GM19438 (cell line): ENCODE measurements at regions not wholly inside any gene's neighbourhood (a gene's known extent, or its start where the extent isn't known, plus 50 kb on each side); places are given as distances from the start of the nearest gene placed in this dataset.

ENCODE experiments used
- ATAC-seq: cut with Tn5 transposase; IDR thresholded peaks from one replicate; pipeline ENCODE4 v1.9.1; 2021; ENCODE audit warnings: low read depth; ENCODE audit not compliant: unreplicated experiment

DNA sequence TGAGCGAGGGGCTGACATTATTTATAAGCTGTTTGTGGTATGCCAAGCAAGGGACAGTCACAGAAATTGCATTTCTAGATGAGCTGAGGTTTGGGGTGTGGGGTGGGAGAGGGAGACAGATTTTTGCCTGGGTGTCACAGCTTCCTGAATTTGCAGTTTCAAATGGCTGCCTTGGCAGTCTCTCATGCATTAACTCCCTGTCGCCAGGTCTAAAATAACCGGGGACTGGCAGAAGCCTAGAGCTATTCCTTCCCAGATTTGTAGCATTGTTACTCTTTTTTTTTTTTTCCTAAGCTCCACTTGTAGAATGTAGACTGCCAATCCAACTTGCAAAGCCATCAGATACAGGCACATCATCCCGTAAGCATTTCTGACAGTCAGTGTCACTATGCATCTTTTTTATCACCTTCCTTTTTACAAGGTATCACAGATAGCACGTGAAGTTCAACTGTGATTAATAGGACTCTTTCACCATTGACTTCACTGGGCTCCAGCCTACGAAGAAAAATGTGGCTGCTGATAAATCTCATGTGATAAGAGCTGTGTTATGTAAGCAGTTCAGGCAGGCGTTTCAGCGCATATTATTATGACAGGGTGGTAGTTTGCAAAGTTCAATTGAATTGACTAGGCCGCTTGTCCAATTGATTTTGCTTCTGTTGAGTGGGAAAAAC lies 130.7 kb upstream of the CELF2 start:
- ATAC-seq, result no peak

DNA sequence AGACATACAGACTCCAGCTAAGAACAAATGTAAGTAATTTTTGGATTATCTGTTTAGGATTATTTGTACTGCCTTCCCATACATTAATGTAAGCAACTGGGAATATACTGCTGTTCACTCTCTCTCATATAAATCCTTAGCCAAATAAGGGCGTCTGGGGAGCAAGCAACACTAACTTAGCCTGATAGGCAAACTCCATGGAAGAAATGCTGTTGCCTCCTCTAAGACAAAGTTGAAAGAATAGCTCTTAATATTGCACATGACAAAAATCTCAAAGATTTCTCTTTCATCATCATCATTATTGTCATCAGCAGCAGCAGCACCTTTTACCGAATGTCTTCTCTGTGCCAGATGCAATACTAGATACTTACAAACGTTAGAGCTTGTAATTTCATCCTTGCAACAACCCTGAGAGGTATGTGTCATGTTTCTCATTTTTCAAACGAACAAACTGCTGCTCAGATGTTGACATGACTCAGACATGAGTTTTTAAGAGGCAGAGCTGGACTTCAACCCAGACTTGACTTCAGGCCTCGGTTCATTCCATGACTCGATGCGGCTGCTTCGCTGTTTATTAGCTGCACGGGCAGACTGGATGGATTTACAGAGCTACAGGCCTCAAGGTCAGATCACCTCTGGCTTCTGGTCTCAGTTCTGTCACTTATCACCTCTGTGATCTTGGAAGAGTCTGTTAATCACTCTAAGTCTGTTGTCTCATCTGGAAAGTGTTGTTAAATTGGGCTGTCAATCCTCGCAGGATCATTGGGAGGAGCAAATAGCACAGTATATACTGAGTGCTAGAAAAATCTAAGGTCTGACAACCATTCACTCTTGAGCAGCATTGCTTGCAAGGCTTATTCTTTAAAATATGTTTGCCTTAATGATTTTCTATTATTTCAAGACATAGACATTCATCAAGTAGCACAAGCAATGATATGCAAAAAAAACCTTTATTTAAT lies 126.3 kb upstream of the CELF2 start:
- ATAC-seq, result no peak

DNA sequence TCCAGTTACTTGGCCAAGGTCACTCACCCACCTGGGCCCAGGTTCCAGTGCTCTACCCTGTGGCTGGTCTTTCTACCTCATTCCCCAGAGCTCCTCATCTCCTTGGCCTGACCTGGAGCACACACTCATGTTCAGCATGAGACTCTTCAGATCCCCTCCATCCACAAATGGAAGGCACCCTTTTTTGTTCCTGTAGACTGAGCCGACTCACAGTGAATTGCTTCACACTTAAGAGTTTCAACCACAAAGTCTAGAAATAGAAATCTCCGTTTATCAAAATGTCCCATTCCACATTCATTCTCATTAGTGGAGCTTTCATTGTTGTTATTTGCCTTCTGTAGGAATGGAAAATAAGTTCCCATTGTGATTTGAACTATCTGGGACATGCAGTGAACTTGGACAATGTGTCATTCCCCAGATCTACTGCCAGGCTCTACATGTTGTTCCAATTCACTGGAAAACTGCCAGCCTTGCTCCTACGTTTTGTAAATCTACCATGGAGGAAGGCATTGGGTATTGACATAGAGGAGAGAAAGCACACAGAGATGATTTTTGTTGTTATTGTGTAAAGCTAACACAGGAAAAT lies 125.3 kb upstream of the CELF2 start:
- no peak for ATAC-seq

DNA sequence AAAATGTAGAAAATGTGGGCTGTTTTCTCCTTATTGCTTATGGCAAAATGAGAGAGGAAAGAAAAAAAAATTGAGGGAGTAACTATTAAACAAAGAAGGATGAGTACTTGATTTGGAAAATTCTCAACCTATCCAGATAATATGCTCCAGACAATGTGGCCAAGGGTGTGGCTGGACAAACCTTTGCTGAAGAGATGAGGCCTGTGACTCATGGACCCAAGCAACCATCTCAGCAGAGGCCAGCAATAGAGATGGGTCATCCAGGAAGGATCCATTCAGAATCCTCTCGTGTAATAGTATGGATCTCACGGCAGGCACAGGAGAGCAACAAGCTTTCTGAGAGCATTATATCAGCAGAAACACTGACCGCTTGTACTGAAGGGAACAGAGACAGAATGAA lies 120.3 kb upstream of the CELF2 start:
- ATAC-seq, result no peak

DNA sequence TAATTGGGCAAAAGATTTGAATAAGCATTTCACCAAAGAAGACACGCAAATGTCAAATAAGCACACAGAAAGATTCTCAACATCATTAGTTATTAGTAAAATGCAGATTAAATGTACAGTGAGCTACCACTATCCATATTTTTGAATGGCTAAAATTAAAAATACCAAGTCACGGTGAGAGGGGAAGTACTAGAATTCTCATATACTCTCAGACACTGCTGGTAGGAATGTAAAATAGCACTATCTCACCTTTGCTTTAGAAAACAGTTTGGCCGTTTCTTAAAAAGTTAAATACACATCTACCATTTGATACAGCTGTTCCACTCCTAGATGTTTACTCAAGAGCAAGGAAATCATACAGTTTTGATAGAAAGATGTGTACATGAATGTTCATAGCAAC lies 115.8 kb upstream of the CELF2 start:
- ATAC-seq, result no peak

DNA sequence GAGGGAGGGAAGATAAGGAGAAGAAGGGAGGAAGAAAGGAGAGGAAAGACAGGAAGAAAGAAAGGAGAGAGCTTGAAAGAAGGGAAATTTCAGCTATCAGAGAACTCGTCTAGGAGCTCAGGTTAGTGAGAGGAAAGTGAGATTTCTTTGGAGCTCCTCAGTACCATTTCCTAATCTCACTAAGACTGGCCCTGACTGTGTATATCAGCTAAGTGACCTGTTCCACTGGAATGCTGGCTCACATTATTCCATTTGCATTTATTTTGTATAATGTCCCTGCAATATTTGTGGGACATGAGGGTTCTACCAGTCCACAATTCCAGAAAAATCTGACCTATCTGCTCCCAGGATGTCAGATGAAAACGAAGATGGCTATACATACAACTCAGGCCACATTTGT lies 114.7 kb upstream of the CELF2 start:
- no peak for ATAC-seq

DNA sequence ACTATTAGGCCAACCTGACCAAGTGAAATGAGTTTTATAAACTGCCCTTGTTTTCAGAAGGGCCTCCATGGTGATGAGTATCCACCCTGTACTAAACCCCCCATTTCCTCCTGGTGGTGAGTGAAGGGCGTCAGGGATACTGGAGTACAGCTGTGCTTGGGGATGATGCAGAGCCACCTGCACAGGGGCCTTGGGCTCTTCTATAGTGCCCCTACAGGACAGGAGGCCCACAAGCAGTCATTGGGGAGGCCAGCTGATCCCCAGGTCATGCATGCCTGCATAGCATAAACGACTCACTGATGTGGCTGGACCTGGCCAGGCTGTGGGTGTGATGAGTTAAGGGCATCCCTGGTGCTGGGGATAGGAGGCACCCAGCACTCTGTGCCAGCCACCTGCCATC lies 114.1 kb upstream of the CELF2 start:
- no peak for ATAC-seq

DNA sequence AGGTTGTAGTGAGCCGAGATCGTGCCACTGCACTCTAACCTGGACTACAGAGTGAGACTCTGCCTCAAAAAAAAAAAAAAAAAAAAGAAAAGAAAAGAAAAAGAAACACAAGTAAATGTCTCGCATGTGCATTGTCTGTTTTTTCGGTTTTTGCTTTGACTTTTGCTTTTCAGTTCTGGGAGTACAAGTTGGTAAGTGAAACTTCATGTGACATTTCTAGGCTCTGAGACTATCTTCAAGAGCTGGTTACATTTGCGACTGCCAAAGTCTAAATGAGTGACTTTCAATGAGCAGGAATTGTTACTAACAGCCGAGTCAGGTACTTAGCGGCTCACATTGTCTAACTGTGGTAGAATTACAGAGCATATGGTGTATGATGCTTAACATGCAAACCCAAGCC lies 107.0 kb upstream of the CELF2 start:
- ATAC-seq, result no peak

DNA sequence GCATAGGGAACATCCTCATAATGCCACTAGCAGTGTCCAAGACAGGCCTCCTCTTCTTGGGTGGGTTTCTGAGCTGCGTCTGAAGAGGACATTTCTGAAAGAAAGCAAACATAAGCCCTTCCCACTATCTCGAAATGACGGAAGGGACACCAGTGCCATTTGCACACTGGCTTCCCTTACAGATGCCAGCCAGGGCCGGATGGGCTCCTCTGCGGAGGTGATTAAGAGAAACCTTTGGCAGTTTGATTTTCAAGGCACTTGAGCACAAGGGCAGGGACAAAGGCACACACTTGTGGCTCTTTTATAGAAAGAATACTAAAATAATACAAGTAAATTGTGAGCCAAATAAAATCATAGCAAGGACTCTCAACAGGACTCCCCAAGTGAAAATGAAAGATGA lies 106.6 kb upstream of the CELF2 start:
- ATAC-seq, result no peak

DNA sequence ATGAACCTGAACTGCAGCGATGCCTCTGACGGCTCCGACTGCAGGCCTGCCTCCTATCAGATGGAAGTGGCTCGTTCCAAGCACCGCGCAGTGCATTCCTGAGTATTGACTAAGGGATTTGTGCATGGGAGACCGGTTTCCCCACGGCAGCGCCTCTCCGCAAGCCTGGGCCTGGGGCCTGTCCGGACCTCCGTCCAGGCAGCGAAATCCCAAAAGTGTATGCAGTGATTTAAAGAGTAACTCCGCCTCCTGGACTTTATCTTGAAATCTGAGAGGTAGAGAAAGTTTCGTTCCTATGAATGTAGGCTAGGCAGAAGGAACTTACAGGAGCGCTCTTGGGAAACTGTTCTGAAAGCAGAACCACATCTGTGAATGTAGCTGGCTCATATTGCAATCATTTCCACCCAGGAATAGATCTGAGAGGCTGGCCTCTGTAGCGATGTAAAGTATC lies 106.2 kb upstream of the CELF2 start:
- no peak for ATAC-seq

DNA sequence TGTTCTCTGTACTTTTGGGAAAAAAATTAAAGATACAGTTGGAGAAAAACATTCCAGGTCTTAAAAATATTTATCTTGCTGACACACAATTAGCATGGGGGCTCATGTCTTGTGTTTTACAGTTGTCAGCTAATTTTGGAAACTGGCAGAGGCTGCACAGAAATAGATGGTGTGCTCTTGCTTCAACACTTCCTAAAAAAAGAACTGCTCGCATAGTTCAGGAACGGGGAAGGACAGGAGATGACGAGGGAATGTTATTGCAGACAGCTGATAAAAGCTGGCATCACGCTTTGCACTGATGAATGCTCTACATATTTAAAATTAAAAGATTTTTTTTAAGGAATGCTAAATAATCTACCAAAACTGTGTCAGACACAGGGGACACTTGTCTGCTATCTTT lies 103.5 kb upstream of the CELF2 start:
- no peak for ATAC-seq

DNA sequence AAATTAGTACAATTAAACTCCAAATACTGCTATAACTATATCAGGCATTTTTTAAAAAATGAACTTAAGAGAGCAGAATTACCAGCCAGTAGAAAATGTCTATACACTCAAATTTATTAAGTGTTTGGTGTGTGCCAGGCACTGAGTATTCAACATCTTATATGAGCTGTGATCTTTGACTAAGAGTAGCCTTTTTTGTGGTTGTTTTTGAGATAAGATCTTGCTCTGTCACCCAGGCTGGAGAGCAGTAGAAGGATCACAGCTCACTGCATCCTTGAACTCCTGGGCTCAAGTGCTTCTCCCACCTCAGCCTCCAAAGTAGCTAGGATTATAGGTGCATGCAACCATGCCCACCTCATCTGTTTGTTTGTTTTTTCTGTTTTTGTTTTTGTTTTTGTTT lies 102.5 kb upstream of the CELF2 start:
- ATAC-seq, result no peak

DNA sequence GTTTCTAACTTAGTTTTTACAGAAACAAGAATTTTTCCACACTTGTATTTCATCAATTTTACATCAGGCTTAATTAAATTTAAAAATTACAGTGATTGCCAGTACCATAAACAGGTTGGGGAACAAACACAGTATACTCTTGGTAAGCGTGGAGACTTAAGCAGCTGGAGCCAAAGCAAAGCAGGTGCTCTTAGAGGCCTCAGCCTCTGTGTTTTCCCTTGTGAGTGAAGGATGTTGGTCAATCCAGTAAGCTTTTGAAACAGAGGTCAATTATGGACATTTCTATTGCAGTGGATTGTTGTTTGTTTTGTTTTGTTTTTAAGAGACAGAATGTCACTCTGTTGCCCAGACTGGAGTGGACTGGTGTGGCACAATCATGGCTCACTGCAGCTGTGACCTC lies 100.6 kb upstream of the CELF2 start:
- ATAC-seq, result no peak

DNA sequence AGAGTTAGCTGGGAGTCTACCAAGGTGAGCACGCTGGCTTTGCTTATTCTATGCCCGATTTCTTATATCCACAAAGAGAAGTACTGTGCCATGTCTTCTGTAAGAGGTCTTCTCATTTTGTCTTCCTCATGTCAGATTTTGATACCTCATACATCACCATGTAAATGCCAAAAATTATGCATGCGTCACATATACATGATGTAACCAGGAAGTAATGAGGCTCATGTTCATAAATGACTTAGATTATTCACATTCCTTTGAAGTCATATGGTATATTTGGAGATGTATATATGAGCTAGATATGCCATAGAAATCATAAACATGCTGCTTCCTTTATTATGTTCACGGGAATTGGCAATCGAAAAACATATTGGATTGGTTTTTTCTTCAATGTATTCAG lies 97.7 kb upstream of the CELF2 start:
- ATAC-seq, result no peak

DNA sequence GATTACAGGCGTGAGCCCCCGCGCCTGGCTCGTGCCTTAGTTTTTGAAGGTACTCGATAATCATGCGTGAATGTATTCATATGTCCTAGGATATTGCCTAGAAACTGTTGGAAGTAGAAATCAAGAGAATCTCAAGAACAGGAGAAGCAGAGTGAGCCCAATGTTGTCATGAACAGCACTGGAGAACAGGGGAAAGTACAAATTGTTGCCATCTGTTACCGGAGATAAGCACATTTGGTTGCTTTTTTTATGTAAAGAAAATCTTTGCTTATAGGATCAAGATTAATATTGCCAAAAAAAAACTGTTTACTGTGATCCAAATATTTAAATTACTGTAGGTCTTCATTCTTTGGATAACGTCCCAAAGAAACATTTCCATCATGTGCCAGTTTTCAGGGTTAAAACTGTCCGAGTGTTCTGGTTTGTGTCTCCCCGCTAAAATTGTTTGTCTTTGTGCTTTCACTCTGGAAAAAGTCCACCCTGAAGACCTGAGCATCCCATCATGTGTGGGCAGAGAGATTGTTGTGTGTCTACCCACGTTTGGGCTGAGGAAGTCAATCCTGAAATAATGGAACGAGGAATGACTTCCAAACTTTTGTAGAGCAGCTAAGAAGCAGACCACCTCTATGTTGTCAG lies 95.7 kb upstream of the CELF2 start:
- no peak for ATAC-seq

DNA sequence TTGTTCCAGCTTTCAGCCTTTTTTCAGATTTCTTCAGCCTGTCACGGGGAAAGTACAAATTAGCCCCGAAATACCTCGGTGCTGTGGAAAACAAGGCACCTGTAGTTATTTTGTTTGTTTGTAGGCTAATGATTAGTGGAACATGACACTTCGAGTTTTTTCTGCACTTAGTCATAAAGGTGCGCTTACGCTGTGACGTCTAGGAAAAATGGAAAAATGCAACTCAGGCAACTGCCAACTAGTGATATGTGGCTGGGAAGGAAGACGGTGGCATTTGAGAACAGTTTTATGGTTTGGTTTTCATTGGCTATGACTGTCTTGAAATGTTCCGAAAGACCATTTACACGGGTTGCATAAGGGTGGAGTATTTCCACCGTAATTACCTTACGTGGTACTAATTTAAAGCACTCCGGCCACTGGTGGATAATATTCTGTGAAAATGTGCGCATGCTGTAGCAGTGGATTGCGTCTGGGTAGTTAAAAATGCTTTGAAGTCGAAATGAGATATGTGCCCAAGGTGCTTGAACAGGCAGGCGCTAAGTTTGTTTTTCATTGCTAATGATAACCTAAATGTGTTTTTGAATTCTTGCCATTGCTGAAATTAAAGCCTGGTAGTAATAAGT lies 94.5 kb upstream of the CELF2 start:
- no peak for ATAC-seq

DNA sequence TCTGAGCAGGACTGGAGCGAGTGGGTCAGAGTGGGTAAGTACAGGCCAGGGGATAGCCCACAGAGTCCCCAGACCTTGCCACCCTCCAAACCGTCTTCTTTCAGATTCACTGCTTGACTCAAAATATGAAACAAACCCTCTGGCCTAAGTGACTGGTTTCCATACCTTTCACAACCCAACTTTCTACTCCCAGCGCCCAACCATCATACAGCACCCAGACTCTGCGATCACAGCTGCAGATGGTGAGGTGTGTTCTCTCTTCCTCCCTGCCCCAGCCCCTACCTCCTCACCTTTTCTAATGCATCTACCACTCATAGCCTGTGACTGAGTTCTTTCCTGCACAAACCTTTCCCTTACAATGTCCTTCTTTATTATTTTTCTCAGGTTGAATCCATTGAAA lies 92.0 kb upstream of the CELF2 start:
- no peak for ATAC-seq

DNA sequence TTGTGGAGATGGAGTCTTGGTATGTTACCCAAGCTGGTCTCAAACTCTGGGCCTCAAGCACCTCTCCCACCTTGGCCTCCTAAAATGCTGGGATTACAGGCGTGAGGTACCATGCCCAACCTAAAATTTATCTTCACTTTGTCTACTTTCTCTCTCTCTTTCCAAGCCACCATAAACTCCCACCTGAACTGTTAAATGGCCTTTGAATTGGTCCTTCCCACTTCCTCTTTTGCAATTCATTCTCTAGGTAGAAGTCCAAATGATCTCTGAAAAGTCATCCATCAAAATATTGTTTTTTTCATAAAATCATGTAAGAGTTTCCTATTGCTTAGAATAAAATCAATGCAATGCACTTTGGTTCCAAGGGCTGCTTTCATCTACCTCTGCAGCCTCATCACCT lies 90.1 kb upstream of the CELF2 start:
- no peak for ATAC-seq

DNA sequence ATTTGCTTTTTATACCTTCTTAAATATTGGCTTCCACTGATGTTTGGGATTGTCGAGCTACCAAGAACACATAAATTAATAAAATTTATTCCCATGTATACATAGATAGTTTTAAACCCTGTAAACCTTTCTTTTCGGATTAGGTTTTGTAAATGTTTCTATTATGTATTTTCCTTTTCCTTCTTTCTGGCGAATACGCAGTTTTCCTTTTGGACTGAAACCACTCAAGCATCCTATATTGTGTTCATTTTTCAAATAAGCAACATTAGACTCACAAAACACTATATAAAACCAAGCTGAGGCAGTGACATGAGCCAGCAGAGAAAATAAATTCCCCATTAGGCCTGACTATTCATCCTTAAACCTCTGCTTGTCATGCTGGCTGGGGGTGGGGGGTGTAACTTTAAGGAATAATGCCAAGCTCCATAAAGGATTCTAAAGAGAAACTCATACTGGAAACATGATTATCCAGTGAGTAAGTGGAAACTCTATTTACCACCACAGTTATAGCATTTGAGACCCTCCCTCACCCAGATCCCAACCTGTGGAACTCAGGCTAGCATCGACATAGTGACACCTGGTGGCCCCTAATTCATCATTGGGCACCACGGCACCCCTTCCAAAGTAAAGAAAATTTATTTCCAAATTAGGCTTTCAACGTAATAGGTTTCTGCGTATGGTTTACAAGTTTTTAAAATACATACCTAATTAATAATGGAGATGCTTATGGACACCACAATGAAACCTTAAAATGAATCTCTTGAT lies 86.5 kb upstream of the CELF2 start:
- no peak for ATAC-seq

DNA sequence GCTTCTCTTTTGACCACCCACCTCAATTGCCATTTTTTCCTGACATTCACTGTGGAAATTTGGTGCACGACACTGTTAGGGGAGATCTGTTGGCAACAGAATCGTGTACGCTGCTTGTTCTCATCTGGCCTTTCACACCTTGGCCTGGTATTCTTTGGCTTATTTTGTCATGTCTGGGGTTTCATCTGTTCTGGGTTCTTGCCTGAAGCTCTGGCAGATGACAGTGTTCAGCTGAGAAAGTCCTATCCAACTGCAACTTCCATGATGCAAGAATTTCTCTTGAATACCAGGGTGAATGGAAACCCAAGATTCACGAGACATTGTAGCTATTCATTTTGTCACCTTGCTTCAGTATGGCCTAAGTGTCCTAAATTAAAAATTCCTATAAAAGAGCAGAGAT lies 82.6 kb upstream of the CELF2 start:
- no peak for ATAC-seq
